AG09309 (cell line): ENCODE measurements at regions not wholly inside any gene's neighbourhood (a gene's known extent, or its start where the extent isn't known, plus 50 kb on each side); places are given as distances from the start of the nearest gene placed in this dataset.

Source experiments
- DNase-seq: peaks from one replicate; pipeline ENCODE4 v3.0.0-alpha.2; 2010; ENCODE audit warnings: low read depth
- H3K4me3 ChIP-seq: 2 replicates; pipeline ENCODE4 v1.5.1; 2011; ENCODE audit warnings: mild to moderate bottlenecking, low read depth, low read length, moderate library complexity; ENCODE audit not compliant: control insufficient read depth
- TF ChIP-seq, protein P1 (sequence below): IDR thresholded peaks from 2 replicates; pipeline ENCODE4 v1.5.1; 2011; ENCODE audit warnings: mild to moderate bottlenecking, low read depth, low read length, inconsistent platforms; ENCODE audit not compliant: insufficient read depth, control insufficient read depth; ENCODE audit errors: missing control alignments

DNA sequence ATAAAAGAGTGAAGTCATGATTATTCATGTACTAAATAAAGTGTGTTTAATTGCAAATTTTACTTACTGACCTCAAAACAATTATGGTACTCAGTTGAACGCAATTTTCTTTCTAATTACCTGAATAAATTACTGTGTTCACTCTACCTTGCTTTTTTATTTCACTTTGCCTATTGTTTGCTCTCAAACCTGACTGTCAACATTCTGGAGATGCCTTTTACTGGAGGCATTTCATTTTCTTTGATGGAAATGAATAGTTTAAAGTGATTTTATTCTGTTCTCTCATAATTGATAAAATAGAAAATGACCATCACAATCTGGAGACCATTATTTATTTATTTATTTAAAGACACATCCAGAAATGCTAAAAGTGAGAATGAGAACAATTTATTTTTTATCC, 811.5 kb upstream of the ATXN8OS start:
- no peak overlapping the region for H3K4me3 ChIP-seq
- DNase-seq: no peak
- TF ChIP-seq, protein P1, sequence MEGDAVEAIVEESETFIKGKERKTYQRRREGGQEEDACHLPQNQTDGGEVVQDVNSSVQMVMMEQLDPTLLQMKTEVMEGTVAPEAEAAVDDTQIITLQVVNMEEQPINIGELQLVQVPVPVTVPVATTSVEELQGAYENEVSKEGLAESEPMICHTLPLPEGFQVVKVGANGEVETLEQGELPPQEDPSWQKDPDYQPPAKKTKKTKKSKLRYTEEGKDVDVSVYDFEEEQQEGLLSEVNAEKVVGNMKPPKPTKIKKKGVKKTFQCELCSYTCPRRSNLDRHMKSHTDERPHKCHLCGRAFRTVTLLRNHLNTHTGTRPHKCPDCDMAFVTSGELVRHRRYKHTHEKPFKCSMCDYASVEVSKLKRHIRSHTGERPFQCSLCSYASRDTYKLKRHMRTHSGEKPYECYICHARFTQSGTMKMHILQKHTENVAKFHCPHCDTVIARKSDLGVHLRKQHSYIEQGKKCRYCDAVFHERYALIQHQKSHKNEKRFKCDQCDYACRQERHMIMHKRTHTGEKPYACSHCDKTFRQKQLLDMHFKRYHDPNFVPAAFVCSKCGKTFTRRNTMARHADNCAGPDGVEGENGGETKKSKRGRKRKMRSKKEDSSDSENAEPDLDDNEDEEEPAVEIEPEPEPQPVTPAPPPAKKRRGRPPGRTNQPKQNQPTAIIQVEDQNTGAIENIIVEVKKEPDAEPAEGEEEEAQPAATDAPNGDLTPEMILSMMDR: no peak

DNA sequence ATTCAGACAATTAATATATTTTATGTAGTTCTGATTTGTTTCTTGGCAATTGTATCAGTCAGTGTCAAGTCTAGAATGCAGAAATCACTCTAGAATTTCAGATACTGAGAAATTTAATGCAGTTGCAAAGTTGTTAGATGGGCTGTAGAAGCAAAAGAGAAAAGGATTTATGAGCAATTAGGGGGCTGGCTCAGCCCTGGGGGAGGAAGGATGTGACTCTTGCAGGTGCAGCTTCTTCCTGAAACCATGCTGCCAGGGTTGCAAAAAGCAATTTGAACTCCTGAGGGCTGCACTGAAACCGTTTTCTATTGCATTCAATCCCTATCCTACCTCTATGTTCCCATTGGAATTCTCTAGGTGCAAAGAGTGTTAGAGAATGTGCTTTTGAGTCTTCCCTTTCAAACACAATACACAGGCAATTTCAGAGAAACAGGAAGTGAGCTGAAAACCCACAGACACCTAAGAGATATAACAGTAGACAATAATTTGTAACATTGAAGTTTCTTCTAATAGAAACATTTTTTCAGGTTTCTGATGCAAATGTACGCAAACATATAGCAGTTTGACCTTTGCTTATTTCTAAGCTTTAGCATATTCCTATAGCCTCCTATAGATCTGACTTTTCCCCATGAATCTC, 814.7 kb upstream of the ATXN8OS start:
- DNase-seq: no peak
- no peak overlapping the region for H3K4me3 ChIP-seq
- TF ChIP-seq, protein P1: no peak

DNA sequence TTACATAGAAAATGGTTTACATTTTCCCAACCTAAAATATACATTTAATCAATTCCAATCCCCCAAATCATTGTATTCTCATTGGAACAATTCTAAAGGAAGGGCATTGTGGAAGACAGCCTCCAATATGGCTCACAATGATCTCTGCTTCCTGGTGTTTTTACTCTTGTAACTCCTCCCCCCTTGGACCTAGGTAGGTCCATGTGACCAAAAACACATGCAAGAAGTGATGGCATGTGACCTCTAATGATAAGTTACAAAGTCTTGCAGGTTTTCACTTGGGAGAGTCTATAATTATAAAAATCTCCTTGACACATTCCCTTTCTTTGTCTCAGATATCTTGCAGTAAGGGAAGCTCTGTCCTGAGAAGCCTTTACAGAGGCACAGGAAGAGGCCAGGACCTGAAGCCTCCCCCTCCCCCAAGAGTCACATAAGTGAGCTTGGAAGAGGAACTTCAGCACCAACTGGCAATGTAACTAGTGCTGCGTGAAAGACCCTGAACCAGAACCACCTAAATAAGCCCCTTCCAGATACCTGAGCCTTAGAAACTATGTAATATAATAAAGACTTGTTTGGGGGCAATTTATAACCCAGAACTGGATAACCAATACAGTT, 816.2 kb upstream of the ATXN8OS start:
- no peak for DNase-seq
- TF ChIP-seq, protein P1: no peak
- H3K4me3 ChIP-seq: no peak overlapping the region

GRCh38 chr13:69288026-69288425, 819.6 kb upstream of the ATXN8OS start:
- H3K4me3 ChIP-seq: no peak overlapping the region
- TF ChIP-seq, protein P1: no peak
- DNase-seq: no peak

DNA sequence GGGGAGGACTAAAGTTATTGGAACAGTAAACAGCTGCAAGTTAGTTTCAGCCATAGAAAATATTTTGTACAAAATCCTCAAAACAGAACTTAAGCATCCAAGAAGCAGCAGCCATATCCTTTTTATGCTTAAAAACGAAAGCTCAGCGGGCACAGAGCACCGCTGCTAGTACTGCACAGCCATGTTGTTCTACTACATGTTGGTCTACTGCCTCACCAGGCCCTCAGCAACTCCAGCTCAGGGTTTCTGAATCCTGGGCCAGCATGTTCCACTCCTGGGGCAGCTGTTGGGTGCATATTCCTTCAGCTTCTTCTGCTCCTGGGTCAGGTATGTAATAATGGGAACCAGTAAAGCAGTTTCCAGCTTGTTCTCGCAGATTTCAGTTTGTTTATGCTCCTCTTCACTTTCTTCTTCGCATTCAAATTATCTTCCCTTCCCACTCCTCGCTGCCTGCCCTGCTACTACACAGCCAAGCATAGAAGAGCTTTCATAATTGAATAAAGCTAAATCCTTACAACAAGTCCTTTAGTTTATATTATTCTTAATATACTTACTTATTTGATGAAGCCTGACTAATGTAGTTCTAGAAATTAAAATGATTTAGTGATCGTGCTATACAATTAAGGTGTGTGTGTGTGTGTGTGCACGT, 820.5 kb upstream of the ATXN8OS start:
- DNase-seq: no peak
- no peak overlapping the region for H3K4me3 ChIP-seq
- TF ChIP-seq, protein P1: no peak

DNA sequence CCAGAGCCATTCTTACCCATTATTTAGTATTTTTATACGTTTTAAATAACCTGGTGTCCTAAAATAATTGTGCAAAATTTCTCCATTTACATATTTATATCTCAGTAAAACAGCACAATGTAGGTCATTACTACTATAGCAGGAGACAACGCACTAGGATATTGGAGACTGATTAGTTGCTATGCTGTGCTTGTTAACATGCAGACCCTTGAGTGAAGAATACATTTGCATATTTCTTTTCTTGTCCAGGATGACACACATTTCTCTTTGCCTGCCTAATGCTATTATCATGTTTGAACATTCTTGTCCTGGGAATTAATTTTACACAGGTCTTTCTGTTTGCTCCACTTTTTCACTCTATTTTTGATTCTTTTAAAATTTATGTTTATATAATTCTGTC, 823.8 kb upstream of the ATXN8OS start:
- TF ChIP-seq, protein P1: no peak
- DNase-seq: no peak
- no peak overlapping the region for H3K4me3 ChIP-seq
